Motor neuron (in vitro differentiated cells): ENCODE measurements at regions not wholly inside any gene's neighbourhood (a gene's known extent, or its start where the extent isn't known, plus 50 kb on each side); places are given as distances from the start of the nearest gene placed in this dataset.
A peak's percentile ranks its signal among the peaks of the same experiment; 100 is the strongest.

ENCODE experiments used
- ATAC-seq, 8 experiments: fragments of 200-7000 bp; cut with Tn5 transposase; replicated peaks in 6 of 8; 2 replicates each; pipeline ENCODE4 v1.8.0; 2021; ENCODE audit warnings: mild to moderate bottlenecking in 8 of 8, moderate library complexity in 8 of 8
- H3K27ac ChIP-seq, 2 donors: fragments of 250-450 bp; sonication (Bioruptor Pico); 2 replicates each; pipeline ENCODE4 v1.9.0; 2021; ENCODE audit warnings: antibody characterized with exemption in 2 of 2, mild to moderate bottlenecking in 2 of 2, moderate library complexity in 1 of 2
- H3K4me1 ChIP-seq, 2 donors: fragments of 250-450 bp; sonication (Bioruptor Pico); replicated peaks in 1 of 2; 2 replicates each; pipeline ENCODE4 v1.6.1; 2021; ENCODE audit warnings: antibody characterized with exemption in 2 of 2, mild to moderate bottlenecking in 2 of 2, moderate library complexity in 1 of 2
- H3K4me3 ChIP-seq, 5 donors: fragments of 250-450 bp; sonication (Bioruptor Pico); 2 replicates each; pipeline ENCODE4 v1.9.0; 2021; ENCODE audit warnings: antibody characterized with exemption in 5 of 5, mild to moderate bottlenecking in 5 of 5, moderate library complexity in 4 of 5
- WGBS, 10 experiments: fragments of 450-650 bp; shearing (Covaris generic); methylation state at CpG; one replicate each; pipeline ENCODE4 v1.0.0; 2022; 5-methylcytosine and 5-hydroxymethylcytosine counted together
- in situ Hi-C, 9 experiments: fragments of 400-800 bp; cut with MboI; loops; one replicate each; pipeline ENCODE4 v1.15.0; 2021; ENCODE audit warnings: low sequenced_read_pairs in 9 of 9, low pct_unique_long_range_greater_than_20kb in 2 of 9; ENCODE audit not compliant: unreplicated experiment in 9 of 9

DNA sequence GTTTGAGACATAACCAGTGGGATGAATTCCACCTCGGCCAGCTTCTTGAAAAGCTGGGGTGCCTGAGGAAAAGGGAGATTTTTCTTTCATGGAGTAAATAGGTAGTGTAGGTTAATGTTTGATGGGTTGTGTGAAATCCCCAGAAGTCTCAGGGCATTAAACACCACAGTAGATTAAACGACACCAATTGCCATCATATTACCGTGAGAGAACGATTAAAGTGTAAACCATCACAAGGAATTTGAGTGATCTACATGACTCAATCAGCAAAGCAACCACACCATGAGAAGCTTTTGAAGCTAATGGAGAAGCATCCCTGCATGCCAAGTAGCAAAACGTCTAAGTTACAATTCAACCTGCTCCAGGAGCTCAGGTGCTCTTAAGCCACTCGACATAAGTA is 322.5 kb upstream of the GATB start:
- in situ Hi-C loops, result no loop called here
- Histone ChIP-seq H3K4me3 (no peak overlapping the region), H3K4me1 (peaks cover 0 to 8% of the 10 kb centered on the region in 2 donors), H3K27ac (no peak overlapping the region)
- no peak for ATAC-seq
- 45 to 100% (median 78%) methylated on average over 1 to 6 of the region's 6 CpGs for WGBS, 10 experiments

DNA sequence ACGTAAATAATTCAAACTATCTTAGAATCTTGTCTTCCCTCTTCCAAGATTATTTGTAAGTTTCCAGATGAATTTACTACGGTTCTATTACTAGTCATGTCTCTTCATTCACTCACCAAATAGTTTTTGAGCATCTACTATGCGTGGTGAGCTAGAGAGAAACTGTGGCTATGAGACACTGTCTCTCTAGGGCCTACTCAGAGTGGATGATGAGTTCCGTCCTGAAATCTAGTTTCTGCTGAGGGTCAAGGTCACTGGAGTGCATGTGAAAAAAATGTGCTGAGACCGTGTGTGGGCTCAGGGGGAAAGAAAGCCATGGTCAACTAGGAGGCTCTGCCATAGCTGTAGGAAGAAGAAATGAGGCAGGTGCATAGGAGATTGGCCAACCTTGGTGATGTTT is 320.2 kb upstream of the GATB start:
- WGBS, 10 experiments, result 42 to 85% (median 56%) methylated on average over 2 to 5 of the region's 5 CpGs; no CpG with 5 or more reads in 1 of the 10 experiments
- no peak for ATAC-seq
- no peak overlapping the region for H3K4me3 ChIP-seq
- peaks cover 0 to 8% of the 10 kb centered on the region in 2 donors for H3K4me1 ChIP-seq
- in situ Hi-C loops, result no loop called here
- H3K27ac ChIP-seq, result no peak overlapping the region

DNA sequence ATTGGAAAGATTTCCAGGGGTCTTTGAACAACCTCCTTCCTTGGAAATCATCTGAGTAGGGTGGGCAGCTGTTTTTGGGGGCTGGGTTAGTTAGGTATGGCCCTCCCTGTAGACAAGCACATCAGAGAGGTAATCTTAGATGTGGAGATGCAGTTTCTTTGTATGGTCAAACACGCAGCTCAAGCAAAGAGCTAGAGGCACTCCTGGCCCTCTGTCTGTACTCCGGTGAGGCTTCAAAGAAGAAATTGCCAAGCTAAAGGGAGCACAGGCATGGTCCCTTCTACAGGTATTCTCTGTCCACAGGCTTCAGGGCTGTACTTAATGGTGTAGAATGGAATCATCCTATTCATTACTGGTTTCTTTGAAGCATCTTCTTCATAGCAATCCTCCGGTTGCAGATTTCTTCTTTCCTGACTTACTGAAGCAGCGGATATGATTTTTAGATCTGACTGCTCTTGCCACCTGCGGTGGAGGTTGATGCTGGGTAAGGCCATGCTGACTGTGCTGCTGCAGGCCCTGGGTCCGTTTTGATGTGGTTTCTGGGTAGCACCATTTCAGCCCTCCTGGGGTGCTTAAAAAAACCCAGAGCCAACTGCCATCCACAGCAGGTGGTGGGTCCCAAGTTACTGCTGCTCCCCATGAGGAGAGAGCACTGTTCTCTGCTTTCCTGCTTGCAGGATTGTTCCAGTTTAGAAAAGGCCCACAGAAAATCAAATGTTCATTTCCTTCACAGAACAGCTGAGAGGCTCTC is 318.9 kb upstream of the GATB start:
- 68 to 100% (median 87%) methylated on average over 1 to 4 of the region's 6 CpGs; no CpG with 5 or more reads in 2 of the 10 experiments for WGBS, 10 experiments
- Histone ChIP-seq H3K4me1 (peaks cover 8 to 10% of the 10 kb centered on the region in 2 donors), H3K27ac (no peak overlapping the region), H3K4me3 (no peak overlapping the region)
- ATAC-seq, result no peak
- in situ Hi-C loops, result no loop called here

DNA sequence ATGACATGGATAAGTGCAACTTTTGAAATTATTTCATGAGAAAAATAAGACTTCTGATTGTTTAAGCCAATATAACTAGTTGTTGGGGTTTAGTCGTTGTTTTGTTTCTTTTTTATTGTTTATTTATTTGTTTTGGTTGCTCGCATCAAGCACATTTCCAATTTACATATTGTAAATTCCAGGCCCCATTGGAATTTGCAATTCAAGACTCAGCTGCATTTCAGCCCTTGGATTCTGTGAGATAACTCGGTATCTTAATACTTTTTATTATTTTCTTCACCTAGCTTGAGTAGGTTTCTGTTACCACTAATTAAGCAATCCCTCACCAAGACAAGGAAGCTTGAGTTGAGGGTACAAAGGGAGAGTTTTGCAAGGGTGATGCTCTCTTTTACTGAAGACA is 318.3 kb upstream of the GATB start:
- ATAC-seq, result peak in 2 of 8 experiments; percentile 77 to 87
- in situ Hi-C loops, result no loop called here

DNA sequence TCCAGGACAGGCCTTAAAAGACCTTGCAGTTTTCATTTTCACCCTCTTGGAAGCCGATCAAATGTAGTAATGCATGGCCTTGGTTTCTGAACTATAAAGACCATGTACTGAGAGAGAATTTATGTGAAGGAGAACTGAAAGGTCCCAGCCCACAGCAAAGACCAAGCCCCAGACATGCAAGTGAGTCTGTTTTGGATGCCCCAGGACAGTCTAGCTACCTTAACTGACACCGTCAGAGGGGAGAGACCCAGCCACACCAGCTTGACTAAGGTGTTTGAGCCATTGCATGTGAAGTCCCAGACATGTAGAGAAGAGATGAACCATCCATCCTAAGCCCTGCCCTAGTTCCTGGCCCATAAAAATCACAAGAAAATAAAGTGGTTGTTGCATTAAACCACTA is 316.8 kb upstream of the GATB start:
- Histone ChIP-seq H3K27ac (no peak overlapping the region), H3K4me1 (peaks cover 26% of the 10 kb centered on the region in 2 donors), H3K4me3 (no peak overlapping the region)
- in situ Hi-C loops, result no loop called here
- 80 to 100% (median 100%) methylated on average over 1 to 2 of the region's 2 CpGs; no CpG with 5 or more reads in 4 of the 10 experiments for WGBS, 10 experiments
- ATAC-seq, result no peak

More for the DNA sequence above, 318.3 kb upstream of the GATB start:
- Histone ChIP-seq H3K27ac (no peak overlapping the region), H3K4me1 (peaks cover 11 to 12% of the 10 kb centered on the region in 2 donors), H3K4me3 (no peak overlapping the region)
- 3 to 100% (median 74%) methylated on average over 1 to 3 of the region's 3 CpGs for WGBS, 10 experiments

DNA sequence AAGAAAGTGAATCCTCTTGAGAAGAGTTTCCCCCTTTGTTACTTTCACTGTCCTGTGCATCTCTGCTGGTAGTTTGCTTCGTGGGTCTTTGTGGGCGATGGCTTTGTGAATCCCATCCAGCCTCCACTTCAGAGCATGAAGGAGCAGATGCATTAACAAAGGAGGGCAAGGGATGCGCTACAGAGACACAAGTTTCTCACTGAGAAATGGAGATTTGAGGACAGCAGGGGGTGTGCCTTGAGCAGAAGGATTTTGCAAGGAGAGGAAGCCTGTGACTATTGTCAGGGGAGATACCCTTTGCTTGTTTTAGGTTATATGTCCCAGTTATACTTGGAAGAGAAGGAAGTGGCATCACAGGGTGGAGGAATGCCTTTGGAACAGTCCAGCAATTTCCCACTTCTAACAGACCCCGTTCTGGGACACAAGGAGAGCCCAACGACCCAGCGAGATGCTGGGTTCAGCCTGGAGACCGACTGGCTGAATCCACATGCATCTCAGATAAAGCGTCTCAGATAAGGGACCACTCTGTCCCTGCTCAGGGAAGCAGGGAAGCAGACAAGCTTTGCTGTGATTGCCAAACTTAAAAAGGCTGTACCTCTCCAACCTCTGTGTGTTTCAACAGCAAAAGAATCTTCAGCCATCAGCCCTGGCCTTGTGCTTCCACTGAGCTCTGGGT is 314.6 kb upstream of the GATB start:
- Histone ChIP-seq H3K4me3 (no peak overlapping the region), H3K4me1 (peaks cover 22 to 27% of the 10 kb centered on the region in 2 donors), H3K27ac (no peak overlapping the region)
- in situ Hi-C loops, result no loop called here
- no peak for ATAC-seq
- WGBS, 10 experiments, result 41 to 100% (median 57%) methylated on average over 1 to 6 of the region's 8 CpGs; no CpG with 5 or more reads in 3 of the 10 experiments

DNA sequence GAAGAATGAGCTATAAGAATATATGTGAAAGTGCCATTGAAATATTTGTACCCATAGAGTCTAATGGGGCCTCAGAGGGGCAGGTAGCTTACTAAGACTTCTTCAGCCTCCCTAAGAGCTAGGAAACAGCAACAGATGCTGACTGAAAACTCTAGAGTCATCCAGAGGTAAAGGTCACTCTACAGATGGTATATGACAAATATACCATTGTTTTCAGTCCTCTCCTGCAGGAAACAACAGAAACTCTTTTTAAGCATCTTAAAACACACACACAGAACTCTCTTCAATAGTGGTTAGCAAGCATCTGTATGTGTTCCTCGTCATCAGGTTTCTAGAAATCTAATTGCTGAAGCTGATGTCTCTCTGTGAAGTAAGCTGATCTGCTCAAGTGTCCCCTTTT is 313.8 kb upstream of the GATB start:
- no peak for ATAC-seq
- in situ Hi-C loops, result no loop called here
- 33 to 88% (median 73%) methylated on average over 1 of the region's 1 CpG; no CpG with 5 or more reads in 6 of the 10 experiments for WGBS, 10 experiments
- Histone ChIP-seq H3K4me3 (no peak overlapping the region), H3K27ac (no peak overlapping the region), H3K4me1 (peaks cover 22 to 27% of the 10 kb centered on the region in 2 donors)

DNA sequence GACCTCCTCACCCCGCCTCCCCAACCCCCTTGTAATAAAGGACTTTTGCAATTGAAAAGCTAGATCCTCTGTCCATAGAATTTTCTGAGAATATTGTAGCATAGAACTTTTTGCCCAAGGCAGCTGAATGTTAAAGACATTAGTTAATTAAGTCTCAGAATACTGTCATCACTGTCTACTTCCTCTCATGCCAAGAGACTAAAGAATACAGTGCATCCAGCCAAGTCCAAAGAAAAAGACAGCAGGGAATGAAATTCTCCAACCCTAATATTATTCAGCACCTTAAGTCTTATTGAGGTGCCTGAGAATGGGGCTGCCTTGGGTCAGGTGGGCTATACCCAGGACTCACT is 313.3 kb upstream of the GATB start:
- peak in 2 of 8 experiments; percentile 74 to 78 for ATAC-seq
- in situ Hi-C loops, result no loop called here
- WGBS, 10 experiments, result 33 to 100% (median 50%) methylated on average over 1 of the region's 1 CpG; no CpG with 5 or more reads in 7 of the 10 experiments

DNA sequence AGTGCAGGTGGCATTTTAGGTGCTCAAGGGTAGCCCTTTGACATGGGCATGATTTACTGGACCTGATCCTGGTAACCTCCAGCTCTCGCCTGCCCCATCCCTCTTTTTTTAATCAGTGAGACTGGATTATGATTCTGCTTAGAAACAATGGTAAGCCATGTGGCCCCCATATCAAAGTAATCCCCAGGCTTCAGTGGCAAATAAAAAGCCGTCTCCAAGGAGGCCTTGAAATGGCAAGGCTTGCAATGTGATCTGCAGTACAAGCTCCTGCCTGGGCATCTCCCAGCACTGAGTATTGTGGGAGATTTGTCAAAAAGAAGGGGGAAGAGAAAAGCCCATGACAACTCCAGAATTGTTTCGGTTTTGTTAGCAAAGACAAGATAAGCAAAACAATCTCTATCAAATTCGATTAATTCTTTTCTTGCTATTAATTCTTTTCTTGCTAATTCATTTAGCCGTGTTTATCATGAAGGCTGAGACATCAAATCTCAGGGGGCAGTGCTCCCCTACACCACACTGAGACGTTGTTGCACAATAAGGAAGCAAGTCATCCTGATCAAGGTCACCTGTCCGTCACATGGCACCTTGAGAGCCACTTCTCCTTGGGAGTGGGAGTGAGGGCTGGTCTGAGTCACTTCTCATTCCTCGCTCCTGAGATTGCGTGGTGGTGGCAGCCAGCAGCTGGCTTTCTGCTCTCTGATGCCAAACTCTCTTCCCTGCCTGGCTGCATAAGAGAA is 312.7 kb upstream of the GATB start:
- Histone ChIP-seq H3K4me1 (peaks cover 22 to 27% of the 10 kb centered on the region in 2 donors), H3K4me3 (no peak overlapping the region), H3K27ac (peak overlapping the region in 1 of 2 donors; percentile 19)
- WGBS, 10 experiments, result 19 to 82% (median 70%) methylated on average over 2 to 9 of the region's 9 CpGs; no CpG with 5 or more reads in 1 of the 10 experiments
- in situ Hi-C loops, result no loop called here
- peak in 6 of 8 experiments; percentile 58 to 75 (median 62) for ATAC-seq

More for the DNA sequence above, 313.3 kb upstream of the GATB start:
- H3K27ac ChIP-seq, result no peak overlapping the region
- H3K4me1 ChIP-seq, result peaks cover 22 to 27% of the 10 kb centered on the region in 2 donors
- no peak overlapping the region for H3K4me3 ChIP-seq

DNA sequence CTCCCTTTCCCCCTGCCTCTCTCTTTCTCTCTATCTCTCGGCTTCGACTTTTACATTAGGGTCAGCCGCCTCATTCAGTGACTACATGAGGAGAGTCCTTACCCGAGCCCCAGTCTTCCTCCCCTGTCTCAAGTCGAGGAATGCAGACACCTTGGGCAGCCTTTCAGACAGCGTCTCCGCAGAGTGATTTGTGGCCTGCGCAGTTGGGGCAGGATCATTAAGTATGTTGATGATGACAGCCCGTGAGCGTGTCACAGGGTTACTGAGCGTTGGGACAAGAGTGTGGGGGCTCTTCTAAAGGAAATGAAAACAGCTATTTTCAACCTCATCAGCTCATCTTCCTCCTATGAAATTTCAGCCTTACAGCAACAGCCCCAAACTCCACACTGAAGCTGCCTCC is 312.1 kb upstream of the GATB start:
- Histone ChIP-seq H3K4me3 (no peak overlapping the region), H3K27ac (peak overlapping the region; percentile 9 to 19), H3K4me1 (peaks cover 22 to 27% of the 10 kb centered on the region in 2 donors)
- peak in 5 of 8 experiments; percentile 38 to 75 (median 66) for ATAC-seq
- 50 to 100% (median 80%) methylated on average over 1 to 8 of the region's 11 CpGs; no CpG with 5 or more reads in 3 of the 10 experiments for WGBS, 10 experiments
- in situ Hi-C loops, result no loop called here

DNA sequence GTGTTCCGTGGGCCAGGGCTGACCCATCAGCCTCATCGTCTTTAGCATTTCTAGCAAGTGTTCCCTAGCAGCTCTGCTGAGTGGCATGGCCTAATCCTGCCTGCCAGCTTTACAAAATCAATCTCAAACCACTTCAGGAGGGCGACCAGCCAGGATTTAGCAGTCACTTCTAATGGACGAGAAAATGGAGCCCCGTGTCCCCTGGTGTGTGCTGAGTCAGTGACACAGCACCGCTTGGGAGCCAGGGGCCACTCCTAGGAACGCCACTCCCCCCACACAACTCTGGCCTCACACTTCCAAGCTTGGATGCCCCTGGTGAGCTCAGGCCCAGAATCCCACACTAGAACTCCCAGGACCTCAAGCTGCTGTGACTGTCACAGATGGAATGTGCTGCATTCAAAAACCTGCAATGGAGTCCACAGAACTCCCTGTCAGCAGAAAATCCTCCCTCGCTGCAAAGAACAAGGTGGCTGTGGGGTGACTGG is 311.2 kb upstream of the GATB start:
- peak in 4 of 8 experiments; percentile 5 to 19 (median 16) for ATAC-seq
- WGBS, 10 experiments, result 80 to 100% (median 87%) methylated on average over 1 to 5 of the region's 8 CpGs; no CpG with 5 or more reads in 6 of the 10 experiments

DNA sequence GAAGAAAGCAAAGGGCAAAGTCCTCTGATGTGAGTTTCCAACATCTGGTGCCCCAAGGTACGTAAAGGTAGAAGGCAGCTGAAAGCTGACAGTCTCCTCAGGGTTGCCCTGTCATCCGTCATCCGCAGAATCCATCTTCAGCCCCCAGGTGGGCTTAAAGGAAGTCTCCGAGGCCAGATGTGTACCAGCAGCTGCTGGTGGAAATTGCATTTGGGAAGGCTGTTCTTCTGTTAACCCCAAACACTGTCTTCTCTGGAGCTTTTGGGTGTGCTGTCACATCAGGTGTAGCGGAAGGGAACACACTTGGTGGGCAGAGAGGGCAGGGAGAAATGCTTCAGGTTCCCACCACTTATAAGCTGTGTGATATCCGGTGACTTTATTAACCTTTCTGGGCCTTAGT is 310.0 kb upstream of the GATB start:
- Histone ChIP-seq H3K4me3 (no peak overlapping the region), H3K27ac (no peak overlapping the region), H3K4me1 (peaks cover 22 to 27% of the 10 kb centered on the region in 2 donors)
- in situ Hi-C loops, result no loop called here
- no peak for ATAC-seq
- WGBS, 10 experiments, result 83 to 100% (median 100%) methylated on average over 1 to 5 of the region's 6 CpGs; no CpG with 5 or more reads in 5 of the 10 experiments

More for the DNA sequence above, 311.2 kb upstream of the GATB start:
- Histone ChIP-seq H3K27ac (no peak overlapping the region), H3K4me3 (no peak overlapping the region), H3K4me1 (peaks cover 22 to 27% of the 10 kb centered on the region in 2 donors)
- in situ Hi-C loops, result no loop called here
